Spinal cord (tissue), 9 donors: ENCODE measurements at regions not wholly inside any gene's neighbourhood (a gene's known extent, or its start where the extent isn't known, plus 50 kb on each side); places are given as distances from the start of the nearest gene placed in this dataset.

Experiments used
- DNase-seq, 6 donors: peaks; one replicate each; pipeline versions ENCODE4 v3.0.0 to v3.0.0-alpha.2; 2013 to 2015; ENCODE audit warnings: low spot score in 6 of 6, low read depth in 4 of 6
- H3K27ac ChIP-seq: one replicate; pipeline ENCODE4 v1.5.1; 2013; ENCODE audit warnings: low read depth, low read length, control low read depth
- H3K27me3 ChIP-seq: one replicate; pipeline ENCODE4 v1.6.1; 2013; ENCODE audit warnings: low read length; ENCODE audit not compliant: control insufficient read depth, insufficient read depth
- H3K36me3 ChIP-seq: one replicate; pipeline ENCODE4 v1.6.1; 2013; ENCODE audit warnings: low read length; ENCODE audit not compliant: control insufficient read depth, insufficient read depth
- H3K4me1 ChIP-seq: one replicate; pipeline ENCODE4 v1.6.1; 2013; ENCODE audit warnings: low read length; ENCODE audit not compliant: control insufficient read depth, insufficient read depth
- H3K4me3 ChIP-seq: one replicate; pipeline ENCODE4 v1.5.1; 2013; ENCODE audit warnings: low read depth, low read length, control low read depth
- H3K9me3 ChIP-seq: one replicate; pipeline ENCODE4 v1.6.1; 2013; ENCODE audit warnings: low read length; ENCODE audit not compliant: control insufficient read depth, insufficient read depth
- WGBS: methylation state at CpG from one replicate; pipeline ENCODE4 v1.1.5; 2013; ENCODE audit warnings: missing lambda C conversion rate; ENCODE audit not compliant: insufficient coverage; 5-methylcytosine and 5-hydroxymethylcytosine counted together
- donor health status: healthy.

DNA sequence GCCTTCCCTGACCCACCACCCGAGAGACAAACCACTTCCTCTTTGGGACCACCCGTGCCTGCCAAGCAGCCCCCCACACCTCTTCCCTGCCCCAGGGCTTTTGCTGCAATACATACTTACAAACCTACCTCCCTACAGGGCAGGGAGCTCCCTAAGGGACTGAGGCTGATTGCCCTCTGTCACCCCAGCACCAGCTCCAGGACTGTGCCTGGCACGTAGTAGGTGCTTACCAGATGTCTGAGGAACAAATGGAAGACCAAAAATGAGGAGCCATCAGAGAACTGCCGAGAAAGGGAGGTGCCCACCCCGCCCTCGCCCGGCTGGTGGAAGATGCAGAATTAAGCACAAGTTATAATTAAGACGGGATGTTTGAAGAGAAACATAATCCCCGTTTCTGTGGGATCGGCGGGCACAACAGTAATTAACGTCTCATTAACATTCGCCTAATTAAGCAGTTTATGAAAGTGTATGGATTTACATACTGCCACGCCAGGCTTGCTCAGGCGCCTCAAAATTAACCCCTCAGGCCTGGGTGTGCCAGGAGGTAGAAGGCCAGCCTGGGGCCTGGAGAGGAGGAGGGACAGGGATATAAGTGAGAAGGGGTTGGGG is 130.1 kb upstream of the LINGO1 start:
- Histone ChIP-seq H3K4me3 (no peak overlapping the region), H3K27me3 (no peaks in the 10 kb centered on the region), H3K36me3 (peaks cover 7% of the 10 kb centered on the region), H3K27ac (no peak overlapping the region), H3K9me3 (no peaks in the 10 kb centered on the region), H3K4me1 (peaks cover 19% of the 10 kb centered on the region)
- peak in 2 of 6 donors; percentile 36 to 78 for DNase-seq
- 59% methylated on average over 8 of the region's 15 CpGs for WGBS

DNA sequence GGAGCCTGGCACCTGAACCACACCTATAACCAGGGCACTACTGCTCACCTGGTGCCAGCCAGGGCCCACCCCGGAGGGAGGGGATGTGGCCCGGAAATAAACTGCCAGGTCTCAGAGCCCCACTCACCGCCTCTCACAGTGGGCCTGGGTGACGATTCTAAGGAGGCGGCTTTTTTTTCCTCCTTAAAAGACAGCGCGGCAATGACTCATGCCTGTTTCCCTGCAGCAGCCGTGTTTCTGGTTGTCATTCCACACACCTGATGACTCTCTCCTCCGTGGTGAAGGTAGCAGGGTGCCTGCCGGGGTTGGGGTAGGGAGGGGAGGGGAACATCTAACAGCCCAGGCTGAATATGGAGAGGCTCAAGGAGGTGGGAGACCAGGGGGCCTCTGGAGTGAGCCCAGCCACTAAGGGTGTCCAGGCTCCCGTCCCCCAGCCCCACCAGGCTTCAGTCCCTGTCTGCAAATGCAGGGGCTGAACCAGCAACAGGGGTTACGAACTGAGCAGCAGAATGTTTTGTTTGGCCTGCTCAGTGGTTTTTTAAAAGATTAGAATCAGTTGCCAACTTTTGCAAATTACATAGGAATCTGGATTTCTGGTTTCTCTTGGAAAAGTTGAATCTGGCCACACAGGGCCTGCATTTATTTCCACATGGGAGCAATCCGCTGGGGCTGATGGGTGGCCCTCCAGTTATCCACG is 127.3 kb upstream of the LINGO1 start:
- peaks cover 9% of the 10 kb centered on the region for H3K36me3 ChIP-seq
- H3K27me3 ChIP-seq, result no peaks in the 10 kb centered on the region
- peaks cover 20% of the 10 kb centered on the region for H3K4me1 ChIP-seq
- no peaks in the 10 kb centered on the region for H3K9me3 ChIP-seq
- H3K4me3 ChIP-seq, result no peak overlapping the region
- WGBS, result 73% methylated on average over 10 of the region's 14 CpGs
- no peak for DNase-seq
- no peak overlapping the region for H3K27ac ChIP-seq

DNA sequence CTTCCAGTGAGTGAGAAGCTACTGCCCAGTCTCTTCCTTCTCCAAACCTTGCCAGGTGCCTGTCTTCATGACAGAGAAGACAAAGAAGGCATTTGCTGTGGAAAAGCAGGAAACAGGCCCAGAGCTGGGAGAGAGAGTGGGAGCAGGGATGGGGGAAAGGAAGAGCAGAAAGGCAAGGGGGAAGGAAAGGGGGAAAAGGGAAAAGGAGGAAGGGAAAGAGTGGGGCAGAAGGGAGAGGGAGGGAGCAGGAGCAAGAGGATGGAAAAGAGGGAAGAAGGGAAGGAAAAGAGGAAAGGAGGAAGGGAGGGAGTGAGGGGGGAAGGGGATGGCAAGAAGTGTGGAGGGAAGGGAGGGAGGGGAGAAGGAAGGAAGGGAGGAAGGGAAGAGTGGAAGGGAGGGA is 121.2 kb upstream of the LINGO1 start:
- Histone ChIP-seq H3K27me3 (no peaks in the 10 kb centered on the region), H3K4me1 (peaks cover 26% of the 10 kb centered on the region), H3K4me3 (no peak overlapping the region), H3K27ac (no peak overlapping the region), H3K36me3 (peaks cover 16% of the 10 kb centered on the region), H3K9me3 (no peaks in the 10 kb centered on the region)
- DNase-seq, result no peak

DNA sequence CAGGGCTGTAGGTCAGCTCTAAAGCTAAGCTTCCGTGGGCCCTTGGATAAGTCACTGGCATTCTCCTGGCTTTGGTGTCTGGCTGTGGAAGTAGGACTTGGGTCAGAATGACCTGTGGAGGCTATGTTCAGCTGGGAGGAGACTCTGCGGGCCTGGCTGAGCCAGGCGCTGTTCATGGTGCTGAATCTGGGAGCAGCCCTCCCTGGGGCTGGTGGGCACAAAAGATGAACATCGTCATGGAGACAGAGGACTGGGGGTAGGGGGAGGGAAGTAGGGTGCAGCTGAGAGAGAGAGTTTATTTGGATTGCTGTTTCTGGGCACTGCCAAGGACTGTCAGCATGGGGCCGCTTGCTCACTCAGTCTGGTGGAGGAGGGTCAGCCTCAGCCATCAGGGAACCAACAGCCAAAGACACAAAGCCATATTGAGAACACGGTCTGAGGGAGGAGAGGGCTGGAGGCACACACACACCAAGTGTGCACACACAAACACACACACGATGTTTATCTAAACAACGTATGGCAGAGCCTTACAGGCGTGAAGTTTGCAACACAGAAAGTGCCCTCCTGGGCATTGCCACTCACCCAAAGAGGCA is 120.7 kb upstream of the LINGO1 start:
- H3K36me3 ChIP-seq, result peaks cover 15% of the 10 kb centered on the region
- no peak overlapping the region for H3K27ac ChIP-seq
- no peak overlapping the region for H3K4me3 ChIP-seq
- peaks cover 27% of the 10 kb centered on the region for H3K4me1 ChIP-seq
- H3K9me3 ChIP-seq, result no peaks in the 10 kb centered on the region
- WGBS, result 30% methylated on average over 5 of the region's 9 CpGs
- peak in 2 of 6 donors; percentile 64 to 77 for DNase-seq
- no peaks in the 10 kb centered on the region for H3K27me3 ChIP-seq

DNA sequence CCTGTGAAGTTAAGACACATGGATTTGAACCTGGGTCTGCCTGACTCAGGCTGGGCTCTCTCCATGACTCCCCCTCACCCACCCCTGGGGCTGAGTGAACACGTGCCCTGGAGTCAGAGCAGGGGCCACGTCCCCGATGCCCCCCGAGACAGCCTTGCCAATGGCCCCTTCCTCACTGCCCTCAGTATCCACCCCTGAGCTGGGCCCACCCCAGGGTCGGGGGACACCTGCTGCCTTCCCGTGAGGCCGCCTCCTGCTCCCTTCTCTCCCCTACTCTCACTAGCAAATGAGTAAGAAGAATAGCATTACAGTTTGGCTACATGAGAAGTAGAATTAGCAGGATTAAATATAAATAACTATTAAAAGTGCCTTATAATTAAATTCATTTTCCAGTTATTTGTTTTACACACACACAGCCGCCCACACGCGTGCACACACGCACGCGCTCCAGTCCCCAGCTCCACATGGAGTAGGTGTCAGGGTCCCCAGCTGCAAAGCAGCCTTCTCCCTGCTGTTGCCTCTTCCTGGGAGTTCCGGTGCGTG is 117.4 kb upstream of the LINGO1 start:
- 71% methylated on average over 8 of the region's 15 CpGs for WGBS
- DNase-seq, result no peak
- Histone ChIP-seq H3K27me3 (no peaks in the 10 kb centered on the region), H3K36me3 (peaks cover 10% of the 10 kb centered on the region), H3K9me3 (no peaks in the 10 kb centered on the region), H3K27ac (no peak overlapping the region), H3K4me3 (no peak overlapping the region), H3K4me1 (peaks cover 46% of the 10 kb centered on the region)

DNA sequence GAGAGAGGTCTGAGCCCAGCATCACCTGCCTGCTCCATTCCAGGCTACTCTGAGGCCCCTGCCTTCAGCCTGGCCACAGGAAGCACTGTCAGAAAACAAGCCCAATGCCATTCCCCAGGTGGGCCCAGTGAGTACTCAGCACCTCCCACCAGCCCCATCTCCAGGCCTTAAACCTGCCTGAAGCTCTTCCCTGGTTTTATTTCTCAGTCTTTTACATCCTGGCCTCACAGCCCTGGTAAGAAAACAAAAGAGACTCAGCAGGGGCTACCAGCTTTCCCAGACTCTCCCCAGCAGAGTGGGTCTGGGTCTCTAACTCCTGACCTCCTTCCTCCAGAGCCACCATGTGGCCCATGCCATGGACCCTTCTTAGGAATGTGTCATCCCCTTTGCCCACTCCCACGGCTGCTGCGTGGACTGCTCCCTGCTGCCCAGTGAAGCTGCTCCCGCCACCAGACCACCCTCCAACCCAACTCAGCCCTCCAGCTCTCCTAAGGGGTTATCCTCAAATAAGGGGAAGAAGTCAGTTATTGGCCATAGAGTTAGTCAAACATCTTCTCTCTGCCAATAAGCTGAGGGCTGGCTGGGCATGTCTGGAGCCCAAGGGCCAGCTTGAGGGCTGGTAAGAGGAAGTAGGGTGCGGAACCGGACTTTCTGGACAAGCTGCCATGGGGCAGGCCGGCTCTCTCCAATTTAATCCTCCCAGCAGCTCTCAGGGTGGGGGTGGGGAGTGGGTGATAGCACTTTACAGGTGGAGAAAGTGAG is 116.7 kb upstream of the LINGO1 start:
- Histone ChIP-seq H3K27me3 (no peaks in the 10 kb centered on the region), H3K4me1 (peaks cover 44% of the 10 kb centered on the region), H3K36me3 (peaks cover 9% of the 10 kb centered on the region), H3K27ac (no peak overlapping the region), H3K4me3 (no peak overlapping the region), H3K9me3 (no peaks in the 10 kb centered on the region)
- WGBS, result no CpG with 5 or more reads among the region's 6 CpGs
- DNase-seq, result no peak

DNA sequence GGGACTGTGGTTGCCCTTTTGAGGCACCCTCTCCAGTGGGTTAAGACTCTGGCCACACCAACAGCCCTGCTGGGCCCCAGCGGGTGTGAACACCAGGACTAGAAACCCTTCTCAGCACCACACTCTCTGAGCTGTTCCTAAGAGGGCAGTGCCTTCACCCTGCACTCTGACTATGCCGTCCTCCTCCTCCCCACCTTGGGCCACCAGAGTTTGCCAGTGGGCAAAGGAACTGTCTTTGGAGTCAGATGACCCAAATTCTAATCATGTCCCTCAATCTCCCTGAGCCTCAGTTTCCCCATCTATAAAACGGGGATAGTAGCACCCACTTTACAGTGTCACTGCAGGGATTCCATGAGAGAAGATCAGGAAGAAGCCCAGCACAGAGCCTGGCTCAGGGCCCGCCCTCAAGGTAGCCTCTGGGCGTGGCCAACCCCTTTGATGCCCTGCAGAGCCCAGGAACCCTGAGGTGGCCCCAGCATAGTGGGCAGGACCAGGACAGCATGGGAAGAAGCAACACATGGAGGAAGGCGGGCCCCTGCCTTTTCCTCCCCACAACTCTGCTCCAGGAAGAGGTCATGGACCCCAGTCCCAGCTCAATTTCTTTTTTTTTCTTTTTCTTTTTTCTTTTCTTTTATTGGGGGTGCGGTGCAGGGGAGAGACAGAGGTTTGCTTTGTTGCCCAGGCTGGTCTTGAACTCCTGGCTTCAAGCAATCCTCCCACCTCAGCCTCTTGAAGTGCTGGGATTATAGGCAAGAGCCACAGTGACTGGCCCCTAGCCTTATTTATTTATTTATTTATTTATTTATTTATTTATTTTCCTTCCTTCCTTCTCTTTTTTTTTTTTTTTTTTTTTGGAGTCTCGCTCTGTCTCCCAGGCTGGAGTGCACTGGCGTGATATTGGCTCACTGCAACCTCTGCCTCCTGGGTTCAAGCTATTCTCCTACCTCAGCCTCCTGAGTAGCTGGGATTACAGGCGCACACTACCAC is 115.7 kb upstream of the LINGO1 start:
- no peak overlapping the region for H3K27ac ChIP-seq
- DNase-seq, result no peak
- WGBS, result 80% methylated on average over 5 of the region's 10 CpGs

DNA sequence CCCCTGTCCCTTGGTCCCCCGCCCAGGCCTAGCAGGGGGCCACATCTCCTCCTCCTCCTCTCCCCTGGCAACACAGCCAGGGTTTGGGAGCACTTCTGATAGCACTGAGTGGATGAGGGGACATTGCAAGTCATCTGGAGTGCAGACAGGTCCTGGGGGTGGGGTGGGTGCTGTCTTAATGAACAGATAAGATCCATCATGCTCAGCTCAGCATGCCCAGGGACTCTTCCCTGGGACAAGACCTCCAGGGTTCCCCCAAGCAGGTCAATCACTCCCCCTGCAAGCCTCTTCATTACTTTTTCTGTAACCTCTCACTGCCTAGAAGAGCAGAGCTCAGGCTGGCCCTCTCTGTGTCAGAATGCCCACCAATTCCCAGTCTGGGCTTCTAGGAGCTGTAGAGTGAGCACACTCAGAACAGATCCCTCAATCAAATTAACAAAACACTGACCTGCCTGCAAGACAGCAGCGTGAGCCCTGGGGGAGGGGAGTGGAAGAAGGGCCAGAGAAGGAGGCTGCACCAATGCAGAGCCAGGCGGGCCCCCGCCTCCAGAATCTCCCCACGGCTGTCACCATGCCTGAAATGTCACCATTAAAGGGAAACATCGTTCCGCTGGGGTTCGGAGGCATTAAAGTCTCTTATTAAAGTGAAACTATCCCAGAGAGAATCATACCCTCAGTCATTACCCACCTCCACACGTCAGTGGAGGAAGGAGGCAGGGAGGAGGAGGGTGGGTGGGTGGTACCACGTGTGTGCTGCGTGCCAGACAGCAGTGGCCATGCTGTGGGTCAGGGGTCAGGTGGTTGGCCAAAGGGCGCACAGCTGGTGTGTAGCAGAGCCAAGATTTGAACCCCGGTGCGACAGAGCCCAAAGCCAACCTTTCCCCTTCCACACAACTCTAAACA is 114.7 kb upstream of the LINGO1 start:
- no peak overlapping the region for H3K4me3 ChIP-seq
- WGBS, result 63% methylated on average over 2 of the region's 14 CpGs
- DNase-seq, result peak in 1 of 6 donors; percentile 86
- H3K27me3 ChIP-seq, result no peaks in the 10 kb centered on the region
- H3K4me1 ChIP-seq, result peaks cover 43% of the 10 kb centered on the region
- H3K27ac ChIP-seq, result no peak overlapping the region
- no peaks in the 10 kb centered on the region for H3K9me3 ChIP-seq
- peaks cover 5% of the 10 kb centered on the region for H3K36me3 ChIP-seq

More for the DNA sequence above, 115.7 kb upstream of the LINGO1 start:
- Histone ChIP-seq H3K4me3 (no peak overlapping the region), H3K27me3 (no peaks in the 10 kb centered on the region), H3K4me1 (peaks cover 45% of the 10 kb centered on the region), H3K36me3 (peaks cover 5% of the 10 kb centered on the region), H3K9me3 (no peaks in the 10 kb centered on the region)
